ENCODE measurements at regions not wholly inside any gene's neighbourhood (a gene's known extent, or its start where the extent isn't known, plus 50 kb on each side); places are given as distances from the start of the nearest gene placed in this dataset.

- DNase-seq, result no peak
These were observed 567.6 kb downstream of the BCL11B start for GRCh38 chr14:98704441-98704840.

DNA sequence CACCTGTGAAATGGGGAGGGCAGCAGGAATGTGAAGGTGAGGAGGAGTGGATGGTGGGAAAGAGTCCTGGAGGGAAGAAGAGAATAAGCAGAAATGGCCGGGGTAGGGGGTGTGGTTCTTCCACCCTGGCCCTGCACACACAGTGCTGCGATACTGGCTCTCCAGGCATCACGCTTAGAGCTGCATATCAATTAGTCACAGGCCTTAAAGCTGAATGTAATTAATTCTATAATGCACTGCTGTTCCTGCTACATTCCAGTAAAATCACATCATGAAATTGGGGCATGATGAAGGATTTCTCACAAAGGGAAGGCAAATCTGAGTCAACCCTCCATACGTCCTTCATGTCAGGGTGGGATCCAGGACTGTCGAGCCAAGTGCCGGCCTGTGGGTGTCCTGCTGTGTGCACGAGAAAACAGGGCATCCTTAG lies 566.1 kb downstream of the BCL11B start:
- no peak for DNase-seq

DNA sequence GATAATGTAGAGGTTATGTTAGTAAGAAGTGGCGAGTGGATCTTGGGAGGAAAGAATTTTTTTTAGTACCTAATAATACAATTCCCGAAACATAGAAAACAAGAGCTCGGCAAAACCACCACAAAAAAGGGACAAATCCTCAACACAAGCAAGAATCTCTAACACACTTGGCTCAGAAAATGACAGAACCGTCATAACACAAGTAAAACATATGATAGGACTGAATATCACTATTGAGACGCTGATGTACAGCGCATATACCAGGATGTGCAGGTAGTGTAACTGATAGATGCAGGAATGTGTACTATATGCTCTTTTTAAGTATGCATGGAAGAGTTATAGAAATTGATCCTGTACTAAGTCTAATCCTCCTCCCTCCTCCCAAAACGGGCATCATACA lies 564.5 kb downstream of the BCL11B start:
- DNase-seq, result no peak

- DNase-seq, result no peak
These were observed 563.4 kb downstream of the BCL11B start for GRCh38 chr14:98708555-98708954.

GRCh38 chr14:98711453-98711852 lies 560.5 kb downstream of the BCL11B start:
- no peak for DNase-seq

DNA sequence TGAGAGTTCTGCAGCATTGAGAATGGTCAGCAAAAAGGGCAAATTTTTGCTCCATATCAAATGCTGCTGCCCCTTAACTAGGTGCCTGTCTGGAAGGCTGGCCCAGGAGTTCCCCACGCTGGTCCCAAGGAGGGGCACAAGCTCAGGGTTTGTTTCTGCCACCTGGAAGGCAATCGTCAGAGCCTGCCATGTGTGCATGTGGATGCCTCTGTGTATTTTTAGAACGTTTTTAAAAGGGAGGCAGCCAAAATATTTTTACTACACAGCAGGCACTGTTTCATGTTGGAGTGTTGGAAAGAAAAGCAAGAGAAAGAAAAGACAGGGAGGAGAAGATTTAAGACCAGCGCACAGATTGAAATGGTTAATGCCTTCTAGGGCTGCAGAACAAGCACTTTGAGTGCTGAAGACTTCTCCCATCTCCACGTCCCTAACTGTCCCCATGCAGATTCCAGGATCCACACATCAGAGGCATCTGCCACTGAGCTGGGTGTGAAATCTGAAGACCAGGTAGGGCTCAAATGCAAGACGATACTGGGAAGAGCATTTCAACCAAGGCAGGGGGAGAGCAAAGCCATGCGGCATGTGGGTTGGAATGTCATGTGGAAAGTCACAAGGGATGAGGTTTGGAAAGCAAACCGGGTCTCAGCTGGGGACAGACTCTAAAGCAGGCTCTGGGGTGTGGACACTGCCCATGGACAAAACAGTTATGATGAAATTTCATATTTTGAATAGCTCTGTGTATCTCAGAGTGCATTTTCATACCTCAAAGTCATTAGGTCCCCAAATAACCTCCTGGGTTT lies 557.2 kb downstream of the BCL11B start:
- DNase-seq, result no peak

DNA sequence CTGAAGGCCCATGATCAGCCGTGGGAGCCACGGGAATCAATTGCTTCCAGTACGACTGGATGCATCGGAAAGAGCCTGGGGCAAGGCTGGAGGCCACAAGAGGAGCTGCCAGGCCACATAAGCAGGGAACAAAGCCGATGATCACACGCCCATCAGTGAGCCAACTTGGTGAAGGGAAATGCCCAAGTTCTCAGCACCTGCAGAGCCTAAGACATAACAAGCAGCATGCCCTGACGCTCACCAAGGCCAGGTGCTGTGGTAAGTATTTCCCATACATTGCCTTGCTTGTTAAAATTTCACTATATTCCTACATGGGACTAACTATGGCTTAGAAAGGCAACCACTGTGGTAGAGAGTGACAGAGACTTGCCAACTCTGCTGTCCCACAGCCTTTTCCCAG lies 555.9 kb downstream of the BCL11B start:
- DNase-seq, result no peak

- no peak for DNase-seq
These were observed 550.9 kb downstream of the BCL11B start for GRCh38 chr14:98721061-98721460.

GRCh38 chr14:98724734-98725133 lies 547.3 kb downstream of the BCL11B start:
- no peak for DNase-seq

DNA sequence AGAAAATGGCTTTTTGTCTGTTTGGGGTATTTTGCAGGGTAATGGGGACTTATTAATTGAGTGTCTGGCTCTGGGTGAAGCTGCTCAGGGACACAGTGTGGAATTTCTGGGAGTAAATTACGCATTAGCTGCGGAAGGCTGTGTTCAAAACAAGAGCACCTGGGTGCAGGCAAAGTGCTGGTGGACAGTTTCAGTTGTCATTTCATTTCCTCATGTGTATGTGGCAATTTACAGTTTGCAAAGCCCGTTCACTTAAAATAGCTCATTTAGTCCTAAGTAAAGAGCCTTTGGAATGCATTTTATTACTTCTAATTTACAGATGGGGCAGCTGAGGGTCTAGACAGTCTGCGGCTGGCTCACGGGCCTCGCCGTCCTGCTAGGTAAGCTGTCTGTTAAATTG lies 546.8 kb downstream of the BCL11B start:
- no peak for DNase-seq

DNA sequence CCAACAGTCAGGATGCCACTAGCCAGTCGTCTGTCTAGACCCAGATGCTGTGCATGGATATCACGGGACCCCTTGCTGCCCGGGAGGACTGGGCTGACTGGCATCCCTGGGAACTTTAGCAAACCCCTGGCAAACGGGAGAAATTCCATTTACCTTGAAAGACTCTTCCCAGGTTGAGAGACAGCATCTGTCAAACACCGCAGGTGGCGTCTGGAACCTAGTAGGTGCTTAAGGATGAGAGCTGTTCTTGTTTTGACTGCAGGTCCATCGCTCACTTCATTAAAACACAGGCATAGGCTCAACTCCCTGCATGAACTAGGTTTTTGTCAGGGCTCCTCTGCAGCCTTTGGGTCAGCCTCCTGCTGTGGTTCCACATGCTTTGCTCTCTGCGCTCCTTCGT lies 546.3 kb downstream of the BCL11B start:
- DNase-seq, result no peak

- no peak for DNase-seq
These were observed 545.2 kb downstream of the BCL11B start for GRCh38 chr14:98726585-98727405.

GRCh38 chr14:98728024-98728423 lies 544.0 kb downstream of the BCL11B start:
- no peak for DNase-seq

GRCh38 chr14:98728836-98729235 lies 543.2 kb downstream of the BCL11B start:
- no peak for DNase-seq

GRCh38 chr14:98731286-98731685 lies 540.7 kb downstream of the BCL11B start:
- no peak for DNase-seq

GRCh38 chr14:98731701-98732100 lies 540.3 kb downstream of the BCL11B start:
- no peak for DNase-seq

- DNase-seq, result no peak
These were observed 538.5 kb downstream of the BCL11B start for GRCh38 chr14:98733536-98733935.

GRCh38 chr14:98736701-98737338 lies 535.2 kb downstream of the BCL11B start:
- DNase-seq, result no peak

GRCh38 chr14:98741523-98741922 lies 530.5 kb downstream of the BCL11B start:
- no peak for DNase-seq

DNA sequence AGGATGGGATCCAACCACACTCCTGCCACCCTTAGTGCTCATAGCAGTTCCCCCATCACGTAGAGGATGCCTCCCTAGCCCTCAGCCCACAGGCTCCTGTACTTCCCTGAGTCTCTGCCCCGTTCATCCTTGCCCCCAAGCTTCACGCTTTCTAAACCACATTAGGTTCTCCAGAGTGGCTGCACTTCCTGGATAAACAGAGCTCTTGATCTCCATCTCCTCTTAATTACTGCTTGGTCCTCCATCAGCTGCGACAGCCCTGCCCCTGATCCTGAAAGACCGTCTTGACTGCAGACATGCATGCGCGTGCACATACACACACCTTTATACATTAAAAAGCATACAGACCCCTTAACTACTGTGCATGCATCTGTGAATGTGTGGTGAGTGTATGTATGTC lies 530.0 kb downstream of the BCL11B start:
- no peak for DNase-seq

DNA sequence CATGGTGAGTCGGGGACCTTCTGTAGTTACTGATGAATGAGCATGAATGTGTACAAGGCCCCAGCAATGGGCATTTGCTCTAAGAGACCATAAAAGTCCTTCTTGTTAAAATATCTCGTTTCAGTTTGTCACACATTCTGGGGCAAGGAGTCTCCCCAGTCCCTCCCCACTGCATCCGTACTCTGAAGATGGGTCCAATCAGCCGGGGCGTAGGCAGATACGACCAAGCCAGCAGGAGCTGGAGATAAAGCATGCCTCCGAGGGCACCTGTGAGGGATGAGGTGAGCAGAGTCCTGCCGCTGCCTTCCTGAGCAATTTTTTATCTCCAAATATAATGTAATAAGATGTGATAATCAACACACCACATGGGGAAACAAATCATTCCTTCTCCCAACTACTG lies 528.5 kb downstream of the BCL11B start:
- DNase-seq, result no peak

DNA sequence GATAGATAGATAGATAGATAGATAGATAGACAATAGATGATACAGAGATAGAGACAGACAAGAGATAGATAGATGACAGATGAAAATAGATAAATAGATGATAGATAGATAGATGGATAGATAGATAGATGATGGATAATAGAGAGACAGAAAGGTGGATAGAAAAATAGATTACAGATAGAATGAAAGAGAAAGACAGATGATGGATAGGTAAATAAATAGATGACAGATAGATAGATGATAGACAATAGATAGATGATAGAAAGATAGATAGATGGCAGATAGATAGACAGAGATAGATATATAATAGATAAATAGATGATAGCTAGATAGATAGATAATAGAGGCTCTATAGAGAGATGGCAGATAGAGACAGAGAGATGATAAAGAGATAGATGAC lies 523.0 kb downstream of the BCL11B start:
- DNase-seq, result no peak

- no peak for DNase-seq
These were observed 520.9 kb downstream of the BCL11B start for GRCh38 chr14:98751110-98751509.

DNA sequence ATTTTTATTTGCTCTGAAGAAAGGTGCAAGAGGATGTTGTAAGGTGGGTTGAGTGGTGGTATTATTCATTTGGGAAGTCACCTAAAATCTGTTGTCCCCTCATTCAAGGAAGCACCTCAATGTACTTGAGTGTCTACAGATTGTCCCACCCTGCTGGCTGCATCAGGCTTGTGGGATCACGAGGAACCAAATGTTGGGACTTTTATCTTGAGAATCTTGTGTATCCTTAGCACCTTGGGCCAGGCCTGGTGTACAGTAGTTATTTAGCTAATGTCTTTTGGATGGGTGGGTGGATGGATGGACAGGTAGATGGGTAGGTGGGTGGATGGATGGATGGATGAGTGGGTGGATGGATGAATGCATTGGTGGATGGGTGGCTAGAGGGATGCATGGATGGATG lies 519.3 kb downstream of the BCL11B start:
- DNase-seq, result no peak
